Fibroblast of villous mesenchyme (primary cell): ENCODE measurements at regions not wholly inside any gene's neighbourhood (a gene's known extent, or its start where the extent isn't known, plus 50 kb on each side); places are given as distances from the start of the nearest gene placed in this dataset.
"Not testable (repeated sequence)": the region's sequence is repeated elsewhere in the genome, so short reads cannot be mapped to it uniquely, and the experiment has no call there.

Source experiments
- DNase-seq: peaks from one replicate; pipeline ENCODE4 v3.0.0-alpha.2; 2010; ENCODE audit warnings: low read depth
- H3K4me3 ChIP-seq: 2 replicates; pipeline ENCODE4 v1.5.1; 2011; ENCODE audit warnings: low read depth, mild to moderate bottlenecking, low read length
- TF ChIP-seq, protein P1 (sequence below): IDR thresholded peaks from 2 replicates; pipeline ENCODE4 v1.5.1; 2012; ENCODE audit warnings: low read depth, mild to moderate bottlenecking, low read length; ENCODE audit not compliant: insufficient read depth

DNA sequence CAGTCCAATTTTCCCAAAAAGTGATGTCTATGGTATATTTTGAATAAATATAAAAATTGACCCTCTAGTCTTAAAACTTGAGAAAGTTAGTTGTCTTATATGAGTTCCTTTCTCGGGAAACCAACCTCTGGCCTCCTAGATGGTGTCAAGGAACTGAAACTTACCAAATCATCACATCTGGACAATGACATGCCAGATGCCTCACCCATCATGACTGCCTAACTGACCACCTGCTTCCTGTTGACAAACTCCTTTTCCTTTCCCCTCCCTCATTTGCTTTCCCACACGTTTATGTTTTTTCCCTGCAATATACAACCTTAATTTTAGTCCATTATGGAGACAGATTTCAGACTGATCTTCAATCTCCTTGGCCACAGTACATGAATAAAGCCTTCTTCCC is 731.0 kb downstream of the EPHA7 start:
- no peak overlapping the region for H3K4me3 ChIP-seq
- TF ChIP-seq, protein P1, sequence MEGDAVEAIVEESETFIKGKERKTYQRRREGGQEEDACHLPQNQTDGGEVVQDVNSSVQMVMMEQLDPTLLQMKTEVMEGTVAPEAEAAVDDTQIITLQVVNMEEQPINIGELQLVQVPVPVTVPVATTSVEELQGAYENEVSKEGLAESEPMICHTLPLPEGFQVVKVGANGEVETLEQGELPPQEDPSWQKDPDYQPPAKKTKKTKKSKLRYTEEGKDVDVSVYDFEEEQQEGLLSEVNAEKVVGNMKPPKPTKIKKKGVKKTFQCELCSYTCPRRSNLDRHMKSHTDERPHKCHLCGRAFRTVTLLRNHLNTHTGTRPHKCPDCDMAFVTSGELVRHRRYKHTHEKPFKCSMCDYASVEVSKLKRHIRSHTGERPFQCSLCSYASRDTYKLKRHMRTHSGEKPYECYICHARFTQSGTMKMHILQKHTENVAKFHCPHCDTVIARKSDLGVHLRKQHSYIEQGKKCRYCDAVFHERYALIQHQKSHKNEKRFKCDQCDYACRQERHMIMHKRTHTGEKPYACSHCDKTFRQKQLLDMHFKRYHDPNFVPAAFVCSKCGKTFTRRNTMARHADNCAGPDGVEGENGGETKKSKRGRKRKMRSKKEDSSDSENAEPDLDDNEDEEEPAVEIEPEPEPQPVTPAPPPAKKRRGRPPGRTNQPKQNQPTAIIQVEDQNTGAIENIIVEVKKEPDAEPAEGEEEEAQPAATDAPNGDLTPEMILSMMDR = no peak
- DNase-seq = peak; percentile 27

DNA sequence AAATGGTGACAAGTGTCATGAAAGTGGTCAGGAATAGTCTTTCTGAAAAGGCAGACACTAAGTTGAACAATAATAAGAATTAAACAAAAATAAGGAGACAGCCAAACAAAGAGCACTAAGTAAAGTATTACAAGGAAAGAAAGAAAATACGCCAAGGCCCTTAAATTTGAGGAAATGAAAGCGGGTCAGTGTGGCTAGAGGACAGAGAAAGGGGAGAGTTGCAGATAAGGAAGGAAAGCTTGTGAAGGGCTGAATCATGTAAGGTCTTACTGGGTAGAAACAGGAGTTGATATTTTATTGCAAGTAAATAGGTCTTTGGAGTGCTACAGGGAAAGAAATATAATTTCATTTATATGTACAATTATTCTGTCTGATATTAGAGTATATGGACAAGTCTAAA is 732.1 kb downstream of the EPHA7 start:
- TF ChIP-seq, protein P1 = no peak
- no peak for DNase-seq
- H3K4me3 ChIP-seq = no peak overlapping the region

DNA sequence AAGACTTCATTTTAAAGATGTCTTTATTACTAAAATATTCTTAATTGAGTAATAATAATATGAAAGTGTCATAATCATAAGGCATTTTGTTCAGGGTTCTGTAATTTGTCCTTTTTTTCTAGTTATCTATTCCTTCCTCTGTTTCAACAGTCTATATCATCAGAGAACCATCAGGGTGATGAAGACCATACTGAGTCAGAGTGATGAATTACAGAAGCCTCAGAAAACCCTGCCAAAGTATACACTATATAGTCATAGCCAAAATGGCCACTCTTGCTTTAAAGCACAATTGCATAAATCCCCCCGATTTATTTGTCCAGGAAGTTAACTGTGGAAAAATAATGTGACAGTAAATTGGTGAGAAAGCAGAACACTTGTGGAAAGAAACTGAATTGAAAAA is 735.0 kb downstream of the EPHA7 start:
- TF ChIP-seq, protein P1 = no peak
- DNase-seq = peak; percentile 49
- H3K4me3 ChIP-seq = no peak overlapping the region

GRCh38 chr6:92683748-92684147 is 735.6 kb downstream of the EPHA7 start:
- TF ChIP-seq, protein P1 = no peak
- no peak for DNase-seq
- H3K4me3 ChIP-seq = no peak overlapping the region

- peak; percentile 3 for DNase-seq
- no peak overlapping the region for H3K4me3 ChIP-seq
- TF ChIP-seq, protein P1 = no peak
Observed at GRCh38 chr6:92682516-92683398, 736.6 kb downstream of the EPHA7 start.

- DNase-seq = no peak
- TF ChIP-seq, protein P1 = no peak
- no peak overlapping the region for H3K4me3 ChIP-seq
Observed at GRCh38 chr6:92681401-92681800, 738.0 kb downstream of the EPHA7 start.

GRCh38 chr6:92671462-92671861 is 747.9 kb downstream of the EPHA7 start:
- H3K4me3 ChIP-seq = not testable (repeated sequence)
- DNase-seq = peak; percentile 7
